ENCODE measurements at regions not wholly inside any gene's neighbourhood (a gene's known extent, or its start where the extent isn't known, plus 50 kb on each side); places are given as distances from the start of the nearest gene placed in this dataset.

DNA sequence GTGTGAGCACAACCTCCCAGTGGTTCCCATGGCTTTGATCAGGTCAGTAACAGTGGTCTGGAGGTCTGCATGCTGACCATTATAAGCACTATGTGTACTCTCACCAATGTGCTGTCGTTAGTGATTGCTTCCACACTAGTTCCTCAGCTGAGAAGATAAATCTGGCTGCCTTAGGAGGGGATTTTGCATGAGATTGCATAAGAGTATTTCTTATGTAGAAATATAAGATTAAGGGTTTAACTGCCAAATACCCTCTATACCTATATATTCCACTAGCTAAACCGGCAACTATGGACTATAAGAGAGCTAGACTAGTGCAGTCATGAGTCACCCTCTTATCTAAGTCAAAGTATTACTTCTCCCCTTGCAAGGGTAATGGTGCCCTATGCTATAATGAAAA, 580.2 kb downstream of the CDH11 start:
- Histone ChIP-seq H3K27me3 (ENCODE audit: control insufficient read depth in 1 of 2, insufficient read depth in 2 of 2, low read length in 2 of 2) (no peaks in the 10 kb centered on the region), H3K27ac (ENCODE audit: low read depth in 1 of 2, low read length in 2 of 2) (no peak overlapping the region), H3K36me3 (ENCODE audit: insufficient read depth, low read length) (no peaks in the 10 kb centered on the region), H3K4me3 (ENCODE audit: low read length) (no peak overlapping the region), H3K4me1 (ENCODE audit: insufficient read depth, low read length) (no peaks in the 10 kb centered on the region), H3K9me3 (ENCODE audit: control insufficient read depth in 1 of 2, insufficient read depth in 1 of 2, low read length in 2 of 2) (peaks cover 13 to 14% of the 10 kb centered on the region in 2 experiments)
- DNase-seq (no peak), ATAC-seq (ENCODE audit: poor library complexity) (no peak)
- no peak overlapping the region for H3K4me3 Mint-ChIP-seq
- H3K36me3 Mint-ChIP-seq (ENCODE audit: low read depth), result no peaks in the 10 kb centered on the region
- no peaks in the 10 kb centered on the region for H3K27me3 Mint-ChIP-seq
- ChIA-PET POLR2A (no interaction called here), CTCF (no interaction called here)
- intact Hi-C loops (cut with DNase I, micrococcal nuclease), result no loop called here
- no peaks in the 10 kb centered on the region for H3K4me1 Mint-ChIP-seq (ENCODE audit: low read depth)
- TF ChIP-seq, protein P1, sequence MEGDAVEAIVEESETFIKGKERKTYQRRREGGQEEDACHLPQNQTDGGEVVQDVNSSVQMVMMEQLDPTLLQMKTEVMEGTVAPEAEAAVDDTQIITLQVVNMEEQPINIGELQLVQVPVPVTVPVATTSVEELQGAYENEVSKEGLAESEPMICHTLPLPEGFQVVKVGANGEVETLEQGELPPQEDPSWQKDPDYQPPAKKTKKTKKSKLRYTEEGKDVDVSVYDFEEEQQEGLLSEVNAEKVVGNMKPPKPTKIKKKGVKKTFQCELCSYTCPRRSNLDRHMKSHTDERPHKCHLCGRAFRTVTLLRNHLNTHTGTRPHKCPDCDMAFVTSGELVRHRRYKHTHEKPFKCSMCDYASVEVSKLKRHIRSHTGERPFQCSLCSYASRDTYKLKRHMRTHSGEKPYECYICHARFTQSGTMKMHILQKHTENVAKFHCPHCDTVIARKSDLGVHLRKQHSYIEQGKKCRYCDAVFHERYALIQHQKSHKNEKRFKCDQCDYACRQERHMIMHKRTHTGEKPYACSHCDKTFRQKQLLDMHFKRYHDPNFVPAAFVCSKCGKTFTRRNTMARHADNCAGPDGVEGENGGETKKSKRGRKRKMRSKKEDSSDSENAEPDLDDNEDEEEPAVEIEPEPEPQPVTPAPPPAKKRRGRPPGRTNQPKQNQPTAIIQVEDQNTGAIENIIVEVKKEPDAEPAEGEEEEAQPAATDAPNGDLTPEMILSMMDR (IDR thresholded peaks at IDR 0.05), result no peak
- H3K9me3 Mint-ChIP-seq, result peaks cover 12% of the 10 kb centered on the region
- no peak overlapping the region for H3K27ac Mint-ChIP-seq

DNA sequence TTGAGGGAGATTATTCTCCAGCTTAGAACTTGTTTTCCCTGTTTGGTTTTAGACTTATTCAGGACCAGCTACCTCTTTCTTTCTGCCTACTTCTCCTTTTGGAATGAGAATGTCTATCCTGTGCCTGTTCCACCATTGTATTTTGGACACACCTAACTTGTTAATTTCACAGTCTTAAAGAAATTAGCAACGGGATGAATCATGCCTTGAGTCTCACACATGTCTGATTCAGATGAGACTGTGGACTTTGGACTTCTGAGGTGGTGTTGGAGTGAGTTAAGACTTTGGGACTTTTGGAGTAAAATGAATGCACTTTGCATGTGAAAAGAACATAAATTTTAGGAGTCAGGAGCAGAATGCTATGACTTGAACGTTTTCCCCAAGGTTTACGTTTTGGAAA, 581.4 kb downstream of the CDH11 start:
- H3K27ac Mint-ChIP-seq, result no peak overlapping the region
- no peaks in the 10 kb centered on the region for H3K27me3 Mint-ChIP-seq
- DNase-seq (no peak), ATAC-seq (ENCODE audit: poor library complexity) (no peak)
- TF ChIP-seq, protein P1 (IDR thresholded peaks at IDR 0.05), result no peak
- ChIA-PET CTCF (no interaction called here), POLR2A (no interaction called here)
- no peak overlapping the region for H3K27ac ChIP-seq (ENCODE audit: low read depth in 1 of 2, low read length in 2 of 2)
- peaks cover 11% of the 10 kb centered on the region for H3K9me3 Mint-ChIP-seq
- H3K27me3 ChIP-seq (ENCODE audit: control insufficient read depth in 1 of 2, insufficient read depth in 2 of 2, low read length in 2 of 2), result no peaks in the 10 kb centered on the region
- no peak overlapping the region for H3K4me3 ChIP-seq (ENCODE audit: low read length)
- H3K36me3 Mint-ChIP-seq (ENCODE audit: low read depth), result no peaks in the 10 kb centered on the region
- H3K4me1 Mint-ChIP-seq (ENCODE audit: low read depth), result no peaks in the 10 kb centered on the region
- H3K9me3 ChIP-seq (ENCODE audit: control insufficient read depth in 1 of 2, insufficient read depth in 1 of 2, low read length in 2 of 2), result peaks cover 13 to 15% of the 10 kb centered on the region in 2 experiments
- H3K36me3 ChIP-seq (ENCODE audit: insufficient read depth, low read length), result no peaks in the 10 kb centered on the region
- no peaks in the 10 kb centered on the region for H3K4me1 ChIP-seq (ENCODE audit: insufficient read depth, low read length)
- intact Hi-C loops (cut with DNase I, micrococcal nuclease), result no loop called here
- no peak overlapping the region for H3K4me3 Mint-ChIP-seq

DNA sequence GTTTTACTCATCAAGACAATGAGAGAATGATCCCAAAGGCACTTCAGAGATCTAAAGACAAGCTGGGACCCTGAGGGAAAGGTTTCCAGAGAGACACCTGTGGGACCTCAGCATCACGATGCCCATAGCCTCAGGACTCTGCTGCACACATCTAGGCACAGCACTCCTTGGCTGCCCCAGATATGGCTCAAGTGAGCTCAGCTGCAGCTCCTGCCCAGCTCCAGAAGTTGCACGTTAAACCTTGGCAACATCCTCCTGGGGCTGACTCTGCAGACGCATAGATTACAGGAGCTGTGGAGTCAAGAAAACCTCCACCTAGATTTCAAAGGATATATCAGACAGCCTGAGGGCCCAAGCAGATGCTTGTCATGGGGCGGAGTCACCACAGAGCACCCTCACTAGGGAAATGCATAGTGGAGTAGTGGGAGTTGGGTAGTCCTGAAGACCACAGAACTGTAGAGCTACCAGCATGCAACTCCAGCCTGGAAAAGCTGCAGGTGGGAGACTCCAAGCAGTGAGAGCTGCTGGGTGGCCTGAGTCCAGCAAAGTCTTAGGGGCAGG, 582.0 kb downstream of the CDH11 start:
- H3K36me3 ChIP-seq (ENCODE audit: insufficient read depth, low read length), result no peaks in the 10 kb centered on the region
- H3K9me3 Mint-ChIP-seq, result peaks cover 12% of the 10 kb centered on the region

More for the DNA sequence above, 582.0 kb downstream of the CDH11 start:
- CTCF ChIA-PET, result no interaction called here
- no peak overlapping the region for H3K27ac Mint-ChIP-seq
- no peak overlapping the region for H3K4me3 Mint-ChIP-seq
- H3K27ac ChIP-seq (ENCODE audit: low read depth in 1 of 2, low read length in 2 of 2), result no peak overlapping the region
- H3K9me3 ChIP-seq (ENCODE audit: control insufficient read depth in 1 of 2, insufficient read depth in 1 of 2, low read length in 2 of 2), result peaks cover 13 to 15% of the 10 kb centered on the region in 2 experiments
- H3K36me3 Mint-ChIP-seq (ENCODE audit: low read depth), result no peaks in the 10 kb centered on the region
- no peak overlapping the region for H3K4me3 ChIP-seq (ENCODE audit: low read length)
- POLR2A ChIA-PET, result no interaction called here
- ATAC-seq (ENCODE audit: poor library complexity) (no peak), DNase-seq (no peak)
- TF ChIP-seq, protein P1 (IDR thresholded peaks at IDR 0.05), result no peak
- no peaks in the 10 kb centered on the region for H3K4me1 ChIP-seq (ENCODE audit: insufficient read depth, low read length)
- intact Hi-C loops (cut with DNase I, micrococcal nuclease), result no loop called here
- H3K4me1 Mint-ChIP-seq (ENCODE audit: low read depth), result no peaks in the 10 kb centered on the region
- no peaks in the 10 kb centered on the region for H3K27me3 Mint-ChIP-seq
- H3K27me3 ChIP-seq (ENCODE audit: control insufficient read depth in 1 of 2, insufficient read depth in 2 of 2, low read length in 2 of 2), result no peaks in the 10 kb centered on the region

Data from CD4-positive, alpha-beta T cell (primary cell).